ENCODE measurements at regions not wholly inside any gene's neighbourhood (a gene's known extent, or its start where the extent isn't known, plus 50 kb on each side); places are given as distances from the start of the nearest gene placed in this dataset.

GRCh38 chr6:92485487-92485886, 933.9 kb downstream of the EPHA7 start:
- TF ChIP-seq, protein P1, sequence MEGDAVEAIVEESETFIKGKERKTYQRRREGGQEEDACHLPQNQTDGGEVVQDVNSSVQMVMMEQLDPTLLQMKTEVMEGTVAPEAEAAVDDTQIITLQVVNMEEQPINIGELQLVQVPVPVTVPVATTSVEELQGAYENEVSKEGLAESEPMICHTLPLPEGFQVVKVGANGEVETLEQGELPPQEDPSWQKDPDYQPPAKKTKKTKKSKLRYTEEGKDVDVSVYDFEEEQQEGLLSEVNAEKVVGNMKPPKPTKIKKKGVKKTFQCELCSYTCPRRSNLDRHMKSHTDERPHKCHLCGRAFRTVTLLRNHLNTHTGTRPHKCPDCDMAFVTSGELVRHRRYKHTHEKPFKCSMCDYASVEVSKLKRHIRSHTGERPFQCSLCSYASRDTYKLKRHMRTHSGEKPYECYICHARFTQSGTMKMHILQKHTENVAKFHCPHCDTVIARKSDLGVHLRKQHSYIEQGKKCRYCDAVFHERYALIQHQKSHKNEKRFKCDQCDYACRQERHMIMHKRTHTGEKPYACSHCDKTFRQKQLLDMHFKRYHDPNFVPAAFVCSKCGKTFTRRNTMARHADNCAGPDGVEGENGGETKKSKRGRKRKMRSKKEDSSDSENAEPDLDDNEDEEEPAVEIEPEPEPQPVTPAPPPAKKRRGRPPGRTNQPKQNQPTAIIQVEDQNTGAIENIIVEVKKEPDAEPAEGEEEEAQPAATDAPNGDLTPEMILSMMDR (IDR thresholded peaks at IDR 0.05), result no peak
- no peak for TF ChIP-seq POLR2A (IDR thresholded peaks at IDR 0.05)
